Head of caudate nucleus (tissue), 42 donors: ENCODE measurements at regions not wholly inside any gene's neighbourhood (a gene's known extent, or its start where the extent isn't known, plus 50 kb on each side); places are given as distances from the start of the nearest gene placed in this dataset.
"Not testable (repeated sequence)": the region's sequence is repeated elsewhere in the genome, so short reads cannot be mapped to it uniquely, and the experiment has no call there.

Experiments
- DNase-seq, 42 donors: peaks; one replicate each; pipeline versions ENCODE4 v3.0.0 to v3.0.0-alpha.2; 2020 to 2021; ENCODE audit warnings: mixed read lengths in 7 of 42
- intact Hi-C: fragments of 100-400 bp; cut with DNase I; formaldehyde crosslinking; loops from one replicate; pipeline ENCODE4 v1.15.0; 2022

DNA sequence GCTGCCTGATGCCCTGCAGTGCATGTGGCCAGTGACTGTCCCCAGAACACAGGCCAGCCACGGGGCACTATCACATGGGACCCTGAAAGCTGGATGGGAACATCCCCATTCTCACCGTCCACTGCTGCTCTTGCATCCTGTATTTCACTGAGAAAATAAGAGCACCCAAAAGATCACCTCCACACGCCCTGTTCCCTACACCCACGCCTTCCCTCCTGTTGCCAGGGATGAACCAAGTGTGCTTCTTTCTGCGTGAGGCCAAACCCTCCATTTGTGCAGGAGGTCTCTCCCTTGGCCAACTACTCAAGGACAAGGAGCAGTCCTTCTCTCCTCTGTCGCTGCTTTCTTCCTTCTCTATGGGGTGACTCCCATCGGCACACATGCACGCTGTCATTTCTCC is 118.3 kb downstream of the LRRC37A3 start:
- DNase-seq, result peak in 11 of 42 donors; percentile 17 to 62 (median 37)
- intact Hi-C loops, result not testable (repeated sequence)

GRCh38 chr17:64800361-64800895 is 118.8 kb downstream of the LRRC37A3 start:
- not testable (repeated sequence) for DNase-seq

GRCh38 chr17:64799543-64800188 is 119.6 kb downstream of the LRRC37A3 start:
- intact Hi-C loops, result not testable (repeated sequence)
- DNase-seq, result peak in 40 of 42 donors; percentile 40 to 90 (median 72)

More at GRCh38 chr17:64800361-64800895, 118.8 kb downstream of the LRRC37A3 start:
- intact Hi-C loops, result not testable (repeated sequence)

DNA sequence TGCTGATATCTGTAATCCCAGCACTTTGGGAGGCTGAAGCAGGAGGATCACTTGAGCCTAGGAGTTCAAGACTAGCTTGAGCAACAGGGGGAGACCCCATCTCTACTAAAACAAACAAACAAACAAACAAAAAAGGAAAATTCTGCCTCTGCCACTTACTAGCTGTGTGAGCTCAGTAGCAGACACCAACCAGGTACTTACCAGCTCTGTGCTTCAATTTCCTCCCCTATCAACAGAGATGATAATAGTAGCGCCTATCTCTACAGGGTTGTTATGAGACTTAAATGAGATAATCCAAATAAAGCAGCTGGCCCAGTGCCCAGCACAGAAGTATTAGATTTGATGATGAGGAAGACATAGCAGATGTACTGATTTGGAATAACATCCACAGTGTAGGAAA is 120.3 kb downstream of the LRRC37A3 start:
- intact Hi-C loops, DNase-seq: not testable (repeated sequence)

GRCh38 chr17:64798489-64798790 is 120.8 kb downstream of the LRRC37A3 start:
- intact Hi-C loops, result not testable (repeated sequence)
- DNase-seq, result peak in 1 of 42 donors; percentile 28

DNA sequence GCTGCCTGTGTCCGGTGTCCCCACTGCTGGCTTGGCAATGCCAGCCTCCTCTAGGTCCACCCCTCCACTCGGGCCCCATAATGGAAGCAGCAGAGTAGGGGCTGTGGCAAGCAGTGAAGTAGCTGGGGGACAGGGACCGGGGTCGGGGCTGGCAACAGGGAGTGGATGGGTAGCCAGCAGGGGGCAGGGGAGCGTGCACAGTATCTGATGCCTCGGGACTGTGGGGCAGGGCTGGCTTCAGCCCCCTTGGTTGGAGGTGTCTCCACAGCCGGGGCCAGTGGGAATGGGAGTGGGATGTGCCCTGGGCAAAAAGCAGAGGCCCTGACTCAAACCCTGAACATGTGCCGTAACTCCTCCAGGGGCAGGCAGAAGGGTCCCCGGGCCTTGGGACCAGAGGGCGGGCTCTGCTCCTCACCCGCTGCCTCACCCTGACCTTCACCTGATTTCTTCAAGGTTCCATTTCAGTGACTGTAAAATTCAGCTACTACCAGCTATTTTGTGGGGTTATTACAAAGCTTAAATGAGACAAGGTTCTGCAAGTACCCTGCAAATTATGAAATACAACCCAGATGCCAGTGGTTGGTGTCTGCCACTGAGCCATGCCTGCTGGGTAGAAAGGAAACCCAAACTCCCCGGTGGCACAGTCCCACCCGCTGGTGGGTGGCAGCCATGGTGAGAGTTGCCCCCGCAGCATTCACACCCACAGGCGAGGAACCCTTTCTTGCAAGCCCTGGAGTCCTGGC is 121.4 kb downstream of the LRRC37A3 start:
- intact Hi-C loops, DNase-seq: not testable (repeated sequence)

GRCh38 chr17:64795342-64795741 is 123.9 kb downstream of the LRRC37A3 start:
- not testable (repeated sequence) for DNase-seq

DNA sequence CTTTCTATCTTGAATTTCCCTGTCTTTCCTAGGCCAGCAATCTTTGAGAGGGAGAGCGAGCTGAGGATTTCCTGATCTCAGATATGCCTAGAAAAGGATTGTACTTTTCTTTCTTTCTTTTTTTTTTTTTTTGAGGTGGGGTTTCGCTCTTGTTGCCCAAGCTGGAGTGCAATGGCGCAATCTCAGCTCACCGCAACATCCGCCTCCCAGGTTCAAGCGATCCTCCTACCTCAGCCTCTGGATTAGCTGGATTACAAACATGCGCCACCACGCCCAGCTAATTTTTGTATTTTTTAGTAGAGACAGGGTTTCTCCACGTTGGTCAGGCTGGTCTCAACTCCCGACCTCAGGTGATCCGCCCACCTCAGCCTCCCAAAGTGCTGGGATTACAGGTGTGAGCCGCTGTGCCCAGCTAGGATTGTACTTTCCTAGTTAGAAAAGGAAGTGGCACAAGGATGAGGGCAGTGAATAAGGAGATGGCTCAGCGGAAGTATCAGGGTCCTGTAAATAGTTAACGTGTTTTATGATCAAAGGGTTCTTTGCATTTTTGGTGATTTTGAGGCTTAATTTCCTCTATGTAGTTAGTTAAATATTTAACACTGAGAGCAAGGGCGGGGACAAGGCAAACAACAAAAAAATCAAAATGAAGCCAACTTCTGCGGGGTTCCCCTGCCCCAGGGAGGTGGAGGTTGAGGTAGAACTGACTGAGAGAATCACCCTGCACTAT is 124.6 kb downstream of the LRRC37A3 start:
- intact Hi-C loops, DNase-seq: not testable (repeated sequence)

More at GRCh38 chr17:64795342-64795741, 123.9 kb downstream of the LRRC37A3 start:
- intact Hi-C loops, result not testable (repeated sequence)

- intact Hi-C loops, result not testable (repeated sequence)
- peak in 1 of 42 donors; percentile 21 for DNase-seq
Observed at GRCh38 chr17:64794113-64794512, 125.2 kb downstream of the LRRC37A3 start.

GRCh38 chr17:64792793-64793575 is 126.3 kb downstream of the LRRC37A3 start:
- intact Hi-C loops, result not testable (repeated sequence)
- DNase-seq, result peak in 22 of 42 donors; percentile 9 to 74 (median 56)

DNA sequence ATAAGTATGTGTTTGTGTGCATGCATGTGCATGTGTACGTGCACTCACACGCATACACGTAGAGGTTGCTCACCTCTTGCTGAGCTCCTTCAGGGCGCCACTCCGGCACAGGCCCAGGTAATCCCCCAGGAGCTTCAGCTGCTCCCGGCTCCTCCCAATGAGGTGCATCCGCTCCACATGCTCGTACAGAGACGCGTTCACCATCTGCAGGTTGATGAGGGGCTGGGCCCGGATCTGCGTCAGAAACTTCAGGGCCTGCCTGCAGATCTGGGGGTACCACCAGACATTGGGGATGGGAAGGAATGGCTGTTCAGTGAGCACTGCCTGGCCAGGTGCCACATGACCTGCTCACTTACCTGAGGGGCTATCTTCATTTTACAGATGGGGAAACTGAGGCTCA is 127.0 kb downstream of the LRRC37A3 start:
- peak in 1 of 42 donors; percentile 15 for DNase-seq
- intact Hi-C loops, result not testable (repeated sequence)

- peak in 2 of 42 donors; percentile 5 to 33 for DNase-seq
- intact Hi-C loops, result not testable (repeated sequence)
Observed at GRCh38 chr17:64791691-64792090, 127.6 kb downstream of the LRRC37A3 start.

GRCh38 chr17:64791226-64791625 is 128.1 kb downstream of the LRRC37A3 start:
- intact Hi-C loops, DNase-seq: not testable (repeated sequence)

GRCh38 chr17:64790690-64791089 is 128.6 kb upstream of the SMURF2 start:
- DNase-seq, intact Hi-C loops: not testable (repeated sequence)

DNA sequence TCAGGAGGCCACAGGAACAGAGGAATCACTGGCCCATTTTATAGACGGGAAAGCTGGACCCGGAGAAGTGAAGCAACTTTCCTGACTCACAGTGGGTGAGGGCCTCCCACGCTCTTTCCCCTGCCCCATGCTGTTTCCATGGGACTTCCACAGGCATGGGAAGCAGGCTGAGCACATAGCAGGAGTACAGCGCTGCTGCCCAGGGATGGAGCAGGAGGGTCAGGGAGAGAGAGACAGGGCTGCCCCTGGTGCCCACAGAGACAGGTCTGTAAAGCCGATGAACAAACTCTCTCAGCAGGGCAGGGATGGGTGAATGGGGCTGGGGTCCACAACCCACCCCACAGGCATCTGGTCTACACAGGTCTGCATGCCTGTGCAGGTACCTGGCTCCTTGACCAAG is 128.1 kb upstream of the SMURF2 start:
- intact Hi-C loops, result not testable (repeated sequence)
- peak in 3 of 42 donors; percentile 3 to 10 (median 8) for DNase-seq

DNA sequence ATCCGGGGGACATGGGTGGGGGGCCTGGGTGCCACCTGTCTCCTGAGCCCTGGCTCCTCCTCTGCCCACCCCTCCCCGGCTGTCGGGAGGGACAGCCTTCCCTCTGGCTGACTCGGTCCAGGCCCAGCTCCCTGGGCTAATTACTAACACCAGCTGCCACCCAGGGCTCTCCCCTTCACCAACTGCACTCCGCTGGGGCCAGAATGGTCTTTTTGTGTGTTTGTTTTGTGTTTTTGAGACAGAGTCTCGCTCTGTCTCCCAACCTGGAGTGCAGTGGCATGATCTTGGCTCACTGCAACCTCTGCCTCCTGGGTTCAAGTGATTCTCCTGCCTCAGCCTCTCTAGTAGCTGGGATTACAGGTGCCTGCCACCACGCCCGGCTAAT is 126.9 kb upstream of the SMURF2 start:
- peak in 3 of 42 donors; percentile 1 to 19 (median 4) for DNase-seq
- intact Hi-C loops, result not testable (repeated sequence)

DNA sequence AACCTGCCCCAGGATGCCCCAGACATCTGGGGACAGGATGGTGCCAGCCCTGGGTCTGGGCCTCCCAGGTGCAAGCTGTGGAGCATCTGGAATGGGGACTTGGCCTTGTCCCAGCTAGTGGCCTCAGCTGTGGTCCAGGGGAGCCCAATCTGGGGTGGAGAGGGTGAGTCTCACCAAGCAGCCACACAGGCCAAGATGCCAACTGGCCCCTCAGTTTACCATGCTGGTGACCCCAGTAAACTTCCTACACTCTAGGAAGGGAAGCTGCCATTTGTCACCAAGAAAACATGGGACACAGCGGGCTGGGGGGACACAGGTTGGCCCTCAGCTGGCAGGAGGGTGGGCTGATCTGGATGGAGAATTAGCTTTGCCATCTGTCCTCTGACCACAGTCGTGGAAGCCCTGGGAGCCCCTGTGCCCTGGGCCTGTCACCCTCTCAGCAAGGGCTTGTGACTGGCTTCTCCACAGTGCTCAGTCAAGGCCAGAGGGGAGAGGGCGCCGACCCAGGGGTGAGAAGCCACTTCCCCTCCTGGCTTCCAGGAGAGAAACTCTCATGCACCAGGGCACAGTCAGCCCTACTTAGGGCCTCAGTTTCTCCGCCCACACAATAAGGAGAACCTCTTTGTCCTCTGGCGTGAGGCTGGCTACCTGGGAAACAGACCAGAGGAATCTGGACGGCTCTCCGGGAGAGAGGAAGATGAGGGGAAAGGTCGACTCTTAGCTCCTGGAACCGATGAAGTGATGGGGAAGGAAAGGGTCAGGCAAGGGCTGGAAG is 126.4 kb upstream of the SMURF2 start:
- DNase-seq, result peak in 3 of 42 donors; percentile 3 to 21 (median 3)
- intact Hi-C loops, result no loop called here

DNA sequence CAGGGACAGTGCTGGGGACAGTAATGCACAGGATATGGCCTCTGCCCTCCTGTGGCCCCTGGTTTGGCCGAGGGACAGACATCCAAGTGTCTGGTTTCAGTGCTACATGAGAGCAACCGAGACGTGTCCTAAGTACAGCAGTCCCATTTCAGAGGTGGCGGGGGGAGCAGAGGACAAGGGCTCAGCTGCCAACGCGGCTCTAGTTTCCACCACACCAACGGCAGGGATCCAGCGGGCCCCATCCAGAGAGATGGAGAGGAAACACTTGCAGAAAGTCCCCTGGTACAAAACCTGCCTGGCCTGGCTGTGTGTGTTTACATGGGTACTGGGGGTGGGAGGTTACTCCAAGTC is 125.8 kb upstream of the SMURF2 start:
- peak in 1 of 42 donors; percentile 31 for DNase-seq
- intact Hi-C loops, result no loop called here
